Stimulated activated effector memory CD8-positive, alpha-beta T cell treated with anti-CD3 and anti-CD28 coated beads, Interleukin-12 subunit alpha, Interleukin-12 subunit beta, amount 100 ng/mL, for 72 hours (primary cell): ENCODE measurements at regions not wholly inside any gene's neighbourhood (a gene's known extent, or its start where the extent isn't known, plus 50 kb on each side); places are given as distances from the start of the nearest gene placed in this dataset.

Experiments used
- ATAC-seq: fragments of 150-1000 bp; cut with Tn5 transposase; 2 replicates; pipeline ENCODE4 v1.10.0; 2021
- DNase-seq, 2 donors: peaks; one replicate each; pipeline ENCODE4 v3.0.0; 2021 to 2022; ENCODE audit warnings: low spot score in 2 of 2
- H3K27ac Mint-ChIP-seq: one replicate; pipeline ENCODE4 v1.8.0; 2022; ENCODE audit warnings: mild to moderate bottlenecking, mixed read lengths
- H3K36me3 Mint-ChIP-seq: one replicate; pipeline ENCODE4 v1.8.0; 2022; ENCODE audit warnings: mild to moderate bottlenecking, mixed read lengths
- H3K4me1 Mint-ChIP-seq: one replicate; pipeline ENCODE4 v1.8.0; 2022; ENCODE audit warnings: mixed read lengths
- H3K4me3 Mint-ChIP-seq: one replicate; pipeline ENCODE4 v1.8.0; 2022; ENCODE audit warnings: mild to moderate bottlenecking, mixed read lengths
- H3K9me3 Mint-ChIP-seq: one replicate; pipeline ENCODE4 v1.8.0; 2022; ENCODE audit warnings: mixed read lengths

DNA sequence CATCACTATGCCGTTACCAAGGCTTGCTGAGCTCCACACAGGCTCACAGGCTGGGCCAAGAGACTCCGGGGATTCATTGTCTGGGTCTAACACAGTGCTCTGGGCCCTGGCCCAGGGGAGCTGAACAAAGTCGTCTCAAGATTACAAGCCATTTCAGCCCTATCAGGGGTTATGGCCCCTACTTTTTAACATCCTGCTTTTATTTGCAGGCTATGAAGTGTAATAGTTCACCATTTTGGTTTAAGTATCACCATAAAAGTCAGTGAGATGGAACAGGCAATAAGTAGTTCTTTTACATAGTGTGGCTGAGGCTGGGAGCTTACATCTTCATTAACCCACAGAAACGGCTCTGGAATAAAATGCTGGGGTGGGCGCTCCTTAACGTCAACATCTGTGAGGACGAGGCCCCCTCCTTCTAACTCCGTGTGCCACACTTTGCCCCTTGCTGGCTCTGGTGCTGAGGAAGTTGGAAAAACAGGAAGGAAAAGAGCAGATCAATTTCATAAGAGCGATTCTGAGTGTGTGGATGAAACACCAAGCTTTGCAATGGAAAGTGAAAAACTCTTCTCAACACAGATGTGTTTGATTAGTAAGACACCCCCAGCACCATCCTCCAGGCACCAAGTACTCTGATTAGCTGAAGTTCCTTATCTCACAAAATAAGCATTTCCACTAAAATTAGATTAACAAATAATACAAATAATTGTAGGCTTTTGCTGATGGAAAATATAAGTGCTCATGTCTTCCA, 447.3 kb downstream of the MAFB start:
- no peaks in the 10 kb centered on the region for H3K4me1 Mint-ChIP-seq

DNA sequence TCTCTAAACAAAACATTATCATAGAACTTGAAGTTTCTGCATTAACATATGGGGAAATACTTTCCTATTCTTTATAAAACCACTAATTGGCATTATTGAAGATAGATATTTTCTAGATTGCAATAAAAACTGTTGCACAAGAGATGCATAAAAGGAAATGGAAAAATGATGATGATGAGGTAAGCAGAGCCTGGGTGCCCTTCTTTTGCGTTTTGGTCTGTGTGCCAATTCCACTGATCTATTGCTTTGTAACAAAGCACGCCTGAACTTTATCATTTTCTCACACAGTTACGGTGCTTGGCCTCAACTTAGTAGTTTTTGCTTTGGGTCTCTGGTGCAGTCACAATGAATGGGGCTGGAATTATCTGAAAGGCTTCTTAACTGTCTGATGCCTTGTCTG, 450.5 kb downstream of the MAFB start:
- H3K27ac Mint-ChIP-seq, result no peak overlapping the region
- no peaks in the 10 kb centered on the region for H3K9me3 Mint-ChIP-seq
- H3K4me3 Mint-ChIP-seq, result no peak overlapping the region
- no peaks in the 10 kb centered on the region for H3K36me3 Mint-ChIP-seq
- no peaks in the 10 kb centered on the region for H3K4me1 Mint-ChIP-seq
- DNase-seq (no peak), ATAC-seq (no peak)

More for the DNA sequence above, 447.3 kb downstream of the MAFB start:
- Mint-ChIP-seq H3K27ac (no peak overlapping the region), H3K36me3 (no peaks in the 10 kb centered on the region), H3K4me3 (no peak overlapping the region), H3K9me3 (no peaks in the 10 kb centered on the region)
- no peak for DNase-seq
- ATAC-seq, result no peak

DNA sequence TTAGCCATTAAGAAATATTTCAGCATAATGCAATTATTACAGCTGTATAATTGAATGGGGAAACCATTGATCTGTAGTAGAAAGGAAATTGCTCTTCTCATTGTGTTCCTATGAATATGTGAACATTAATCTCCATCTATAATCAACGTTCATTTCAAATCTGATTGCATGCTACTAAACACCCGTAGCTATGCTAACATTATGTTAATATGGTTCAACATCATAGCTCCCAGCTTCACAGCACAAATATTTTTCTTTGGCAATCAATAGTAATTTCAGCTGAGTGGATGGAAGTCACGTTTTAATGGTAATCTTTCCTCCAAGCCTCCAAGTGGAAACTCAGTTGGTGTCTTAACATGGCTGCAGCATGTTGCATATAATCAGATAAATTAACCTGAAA, 454.4 kb downstream of the MAFB start:
- DNase-seq (no peak), ATAC-seq (no peak)
- no peaks in the 10 kb centered on the region for H3K9me3 Mint-ChIP-seq
- H3K27ac Mint-ChIP-seq, result no peak overlapping the region
- no peaks in the 10 kb centered on the region for H3K36me3 Mint-ChIP-seq
- H3K4me1 Mint-ChIP-seq, result no peaks in the 10 kb centered on the region
- H3K4me3 Mint-ChIP-seq, result no peak overlapping the region

DNA sequence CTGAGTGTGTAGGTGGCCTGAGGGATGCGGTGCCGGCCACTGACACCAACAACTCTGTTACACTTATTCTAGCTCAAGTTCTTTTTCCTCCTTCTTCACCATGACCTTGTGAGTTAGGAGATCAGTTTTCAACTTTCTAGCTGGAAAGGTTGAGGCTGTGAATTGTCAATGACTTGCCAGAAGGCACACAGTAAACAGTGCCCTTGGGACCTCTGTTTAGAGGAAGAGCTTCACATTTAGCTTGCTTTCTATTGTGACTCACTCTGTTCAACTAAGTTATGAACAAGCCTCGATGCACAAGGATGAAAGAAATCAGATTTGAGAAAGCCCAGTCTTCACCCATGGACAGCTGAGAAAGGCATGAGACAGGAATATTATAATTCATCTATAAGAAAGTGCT, 455.6 kb downstream of the MAFB start:
- Mint-ChIP-seq H3K36me3 (no peaks in the 10 kb centered on the region), H3K27ac (no peak overlapping the region), H3K4me3 (no peak overlapping the region), H3K4me1 (no peaks in the 10 kb centered on the region), H3K9me3 (no peaks in the 10 kb centered on the region)
- no peak for DNase-seq
- no peak for ATAC-seq

DNA sequence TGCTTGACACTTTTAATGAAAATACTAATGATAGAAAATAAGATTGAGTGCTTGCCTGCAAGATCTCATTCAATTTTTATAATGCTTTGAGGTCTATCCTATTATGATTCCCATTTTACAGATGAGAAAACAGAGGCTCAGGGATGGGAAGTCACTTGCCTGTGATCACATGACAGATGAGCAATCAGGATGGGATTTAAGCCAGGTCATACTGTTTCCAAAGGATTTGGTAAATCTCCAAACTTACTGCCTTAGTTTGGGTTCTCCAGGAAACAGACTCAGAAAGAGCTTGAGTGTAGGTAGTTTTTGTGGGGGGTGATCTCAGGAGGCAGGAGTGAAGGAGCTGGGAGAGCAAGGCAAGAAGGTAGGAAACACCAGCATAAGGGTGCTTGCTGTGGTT, 456.3 kb downstream of the MAFB start:
- no peak overlapping the region for H3K27ac Mint-ChIP-seq
- ATAC-seq (no peak), DNase-seq (no peak)
- H3K4me1 Mint-ChIP-seq, result no peaks in the 10 kb centered on the region
- H3K9me3 Mint-ChIP-seq, result no peaks in the 10 kb centered on the region
- no peak overlapping the region for H3K4me3 Mint-ChIP-seq
- no peaks in the 10 kb centered on the region for H3K36me3 Mint-ChIP-seq

DNA sequence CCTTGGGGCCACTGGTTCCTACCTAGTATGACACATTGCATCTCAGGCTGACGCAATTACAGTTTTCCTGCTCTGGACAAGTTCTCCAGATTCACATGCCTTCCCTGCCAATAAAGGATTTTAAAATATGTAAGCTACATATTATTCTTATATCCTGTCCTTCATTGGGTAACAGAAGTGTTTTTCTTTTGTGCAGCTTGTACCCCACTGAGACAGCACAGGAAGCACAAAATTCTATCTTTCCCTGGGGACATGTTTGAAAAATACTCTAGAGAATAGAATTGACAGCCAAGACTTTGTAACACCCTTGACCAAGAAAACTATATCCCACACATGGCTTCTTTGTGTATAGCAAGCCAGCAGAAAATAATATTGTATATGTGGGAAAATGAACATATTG, 456.8 kb downstream of the MAFB start:
- ATAC-seq, result no peak
- Mint-ChIP-seq H3K36me3 (no peaks in the 10 kb centered on the region), H3K4me1 (no peaks in the 10 kb centered on the region), H3K9me3 (no peaks in the 10 kb centered on the region), H3K4me3 (no peak overlapping the region), H3K27ac (no peak overlapping the region)
- DNase-seq, result no peak

DNA sequence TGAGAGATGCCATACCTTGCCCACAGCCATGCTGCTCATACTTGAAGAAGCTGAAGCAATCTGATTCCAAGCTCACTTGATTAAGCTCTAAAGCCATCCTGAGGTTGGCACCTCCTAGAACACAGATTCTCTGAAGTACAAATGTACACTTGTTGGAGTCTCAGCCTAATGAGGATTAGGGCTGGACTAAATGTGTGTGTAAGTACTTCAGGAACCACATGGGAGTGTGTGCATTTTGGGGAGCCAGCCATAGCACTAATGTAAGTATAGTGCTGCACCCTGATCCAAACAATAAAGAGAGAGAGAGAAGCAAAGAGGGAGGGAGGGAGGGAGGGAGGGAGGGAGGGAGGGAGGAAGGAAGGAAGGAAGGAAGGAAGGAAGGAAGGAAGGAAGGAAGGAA, 458.6 kb downstream of the MAFB start:
- Mint-ChIP-seq H3K4me1 (no peaks in the 10 kb centered on the region), H3K9me3 (no peaks in the 10 kb centered on the region), H3K27ac (no peak overlapping the region), H3K36me3 (no peaks in the 10 kb centered on the region), H3K4me3 (no peak overlapping the region)
- no peak for DNase-seq
- no peak for ATAC-seq

DNA sequence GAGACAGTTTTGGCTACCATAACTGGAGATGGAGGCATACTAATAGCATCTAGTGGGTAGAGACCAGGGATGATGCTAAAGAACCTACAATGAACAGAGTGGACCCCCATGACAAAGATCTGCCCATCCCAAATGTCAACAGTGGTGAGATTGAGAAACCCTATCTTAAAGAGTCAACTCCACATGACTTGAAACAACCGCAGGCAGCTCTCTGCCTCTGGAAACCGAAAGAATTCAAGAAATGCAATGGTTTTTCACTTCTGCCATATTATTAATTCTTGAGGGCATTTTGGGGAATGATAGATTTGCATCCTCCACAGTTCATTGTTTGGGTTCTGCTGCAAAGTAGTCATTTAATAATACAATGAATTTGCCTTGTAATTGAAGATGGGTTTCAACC, 463.4 kb downstream of the MAFB start:
- no peak for DNase-seq
- Mint-ChIP-seq H3K4me1 (no peaks in the 10 kb centered on the region), H3K36me3 (no peaks in the 10 kb centered on the region), H3K9me3 (no peaks in the 10 kb centered on the region), H3K27ac (no peak overlapping the region), H3K4me3 (no peak overlapping the region)
- ATAC-seq, result no peak

DNA sequence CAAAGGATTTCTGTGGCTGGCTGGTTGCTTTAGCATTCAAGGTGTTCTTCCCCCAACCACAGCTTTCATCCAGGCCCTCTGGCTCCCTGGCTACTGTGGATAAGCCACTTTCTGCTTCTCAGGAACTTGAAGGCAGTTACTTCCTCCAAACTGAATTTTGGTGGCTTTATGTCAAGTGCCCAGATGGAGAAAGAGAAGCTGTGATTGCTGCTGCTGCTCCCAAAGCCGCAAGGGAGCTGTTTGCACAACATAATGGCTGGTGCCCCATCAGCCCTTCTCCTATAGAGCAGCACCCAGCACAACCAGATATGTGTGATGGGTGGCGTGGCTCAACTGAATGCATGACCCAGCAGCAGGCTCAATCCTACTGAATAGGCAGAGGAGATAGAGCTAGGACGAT, 465.2 kb downstream of the MAFB start:
- no peak for DNase-seq
- H3K4me3 Mint-ChIP-seq, result no peak overlapping the region
- H3K4me1 Mint-ChIP-seq, result no peaks in the 10 kb centered on the region
- no peaks in the 10 kb centered on the region for H3K9me3 Mint-ChIP-seq
- no peaks in the 10 kb centered on the region for H3K36me3 Mint-ChIP-seq
- no peak for ATAC-seq
- H3K27ac Mint-ChIP-seq, result no peak overlapping the region

DNA sequence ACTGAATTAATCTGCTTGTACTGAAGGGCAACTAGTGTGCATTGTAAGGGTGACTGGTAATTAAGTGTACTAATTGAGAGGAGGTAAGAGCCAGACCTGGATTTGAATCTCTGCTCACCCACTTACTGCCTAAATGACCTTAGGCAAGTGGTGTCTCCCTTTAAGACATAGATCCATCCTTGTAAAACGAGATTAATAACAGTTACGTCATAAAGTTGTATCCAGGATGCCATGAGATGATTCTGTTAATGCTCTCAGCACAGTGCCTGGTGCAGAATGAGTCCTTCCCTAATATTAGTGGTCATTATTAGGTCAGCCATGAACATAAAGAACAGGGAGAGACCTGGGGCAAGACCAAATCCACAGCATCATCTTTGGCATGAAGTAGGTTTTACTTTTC, 470.1 kb downstream of the MAFB start:
- no peak overlapping the region for H3K27ac Mint-ChIP-seq
- peaks cover 6% of the 10 kb centered on the region for H3K9me3 Mint-ChIP-seq
- H3K4me3 Mint-ChIP-seq, result no peak overlapping the region
- DNase-seq (no peak), ATAC-seq (no peak)
- H3K36me3 Mint-ChIP-seq, result no peaks in the 10 kb centered on the region
- no peaks in the 10 kb centered on the region for H3K4me1 Mint-ChIP-seq

DNA sequence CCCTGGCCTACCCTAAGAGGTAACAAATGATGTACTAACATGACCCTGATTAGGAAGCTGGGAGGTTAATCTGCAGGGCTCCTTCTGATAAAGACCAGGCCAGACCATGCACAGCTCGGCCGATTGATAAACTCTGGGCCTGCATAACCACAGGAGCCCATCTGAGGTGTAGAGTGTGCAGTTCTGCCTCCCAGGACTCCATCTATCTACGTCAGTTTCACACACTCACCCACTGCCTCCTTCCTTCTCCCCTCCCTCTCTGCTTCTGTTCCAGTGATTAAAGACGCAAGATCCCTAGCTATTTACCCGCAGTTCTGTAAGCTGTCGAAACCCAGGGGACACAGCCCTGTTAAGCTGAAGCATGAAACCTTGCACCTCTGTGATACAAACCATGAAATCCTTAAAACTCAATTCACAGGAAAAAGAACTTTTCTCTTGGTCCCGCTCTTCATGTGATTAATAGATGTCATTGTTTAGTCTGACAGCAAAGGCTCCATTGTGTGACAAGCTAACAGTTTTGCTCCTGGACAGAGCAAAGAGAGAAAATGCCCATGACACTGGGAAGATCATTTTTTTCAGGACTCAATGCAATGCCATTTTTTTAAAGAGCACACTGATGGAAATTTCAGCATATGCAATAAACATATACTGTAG, 470.6 kb downstream of the MAFB start:
- Mint-ChIP-seq H3K36me3 (no peaks in the 10 kb centered on the region), H3K27ac (no peak overlapping the region), H3K4me1 (no peaks in the 10 kb centered on the region), H3K9me3 (peaks cover 6% of the 10 kb centered on the region), H3K4me3 (no peak overlapping the region)
- ATAC-seq, result no peak
- no peak for DNase-seq

DNA sequence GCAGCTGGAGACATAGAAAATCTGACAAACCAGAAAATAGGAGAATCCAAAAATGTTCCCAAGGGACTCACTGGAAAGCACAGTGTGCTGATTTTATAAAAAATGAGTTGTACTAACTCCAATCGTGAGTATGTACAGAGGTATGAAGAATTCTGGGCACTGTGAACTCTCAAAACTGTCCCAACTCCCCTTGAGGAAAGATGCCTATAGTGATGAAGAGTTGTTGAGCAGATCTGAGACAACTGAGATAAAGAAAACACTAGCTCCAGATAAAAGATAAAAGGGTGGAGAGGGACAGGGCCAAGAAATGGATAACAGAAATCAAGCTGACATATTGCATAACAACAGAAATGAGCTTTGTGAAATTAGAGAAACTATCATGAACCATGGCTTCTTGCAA, 481.4 kb downstream of the MAFB start:
- ATAC-seq (no peak), DNase-seq (no peak)
- no peaks in the 10 kb centered on the region for H3K36me3 Mint-ChIP-seq
- H3K27ac Mint-ChIP-seq, result no peak overlapping the region
- peaks cover 5% of the 10 kb centered on the region for H3K9me3 Mint-ChIP-seq
- H3K4me1 Mint-ChIP-seq, result no peaks in the 10 kb centered on the region
- no peak overlapping the region for H3K4me3 Mint-ChIP-seq

DNA sequence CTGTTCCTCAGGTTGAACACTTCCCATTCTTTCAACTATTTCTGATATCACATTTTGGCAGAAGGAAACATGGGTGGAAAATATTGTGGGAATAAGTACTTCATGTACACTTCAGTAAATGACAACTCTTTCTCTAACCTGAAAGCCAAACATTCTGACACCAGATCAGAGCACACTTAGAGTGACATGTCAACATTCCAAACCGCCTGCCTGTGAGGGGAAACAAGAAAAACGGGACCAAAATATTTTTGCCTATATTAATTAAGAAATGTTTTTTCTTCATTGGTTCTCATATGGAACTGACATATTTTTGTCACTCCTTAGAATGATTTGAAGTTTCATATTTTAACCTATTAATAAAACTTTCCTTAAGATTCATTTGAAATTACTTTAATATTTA, 483.1 kb downstream of the MAFB start:
- Mint-ChIP-seq H3K4me3 (no peak overlapping the region), H3K4me1 (no peaks in the 10 kb centered on the region), H3K9me3 (peaks cover 5% of the 10 kb centered on the region), H3K36me3 (no peaks in the 10 kb centered on the region), H3K27ac (no peak overlapping the region)
- ATAC-seq, result no peak
- no peak for DNase-seq

DNA sequence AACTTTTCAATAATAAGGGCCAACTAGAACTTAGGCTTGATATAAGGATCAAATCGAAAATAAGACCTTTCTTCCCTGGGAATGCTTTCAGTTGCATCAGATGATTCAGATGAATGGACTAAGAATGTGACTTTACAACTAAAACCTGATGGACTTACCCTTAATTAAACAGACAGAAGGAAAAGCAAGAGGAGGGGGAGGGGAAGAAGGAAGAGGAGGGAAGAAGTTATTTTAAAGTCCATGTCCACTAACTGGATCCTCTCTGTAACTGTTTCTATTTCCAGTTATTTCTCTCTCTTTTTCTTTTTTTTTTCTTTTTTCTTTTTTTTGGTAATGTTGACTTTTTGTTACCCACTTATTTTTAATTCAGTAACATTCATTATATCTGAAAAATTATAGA, 486.0 kb downstream of the MAFB start:
- Mint-ChIP-seq H3K36me3 (no peaks in the 10 kb centered on the region), H3K4me3 (no peak overlapping the region), H3K27ac (no peak overlapping the region), H3K9me3 (peaks cover 3% of the 10 kb centered on the region), H3K4me1 (no peaks in the 10 kb centered on the region)
- no peak for ATAC-seq
- DNase-seq, result no peak

DNA sequence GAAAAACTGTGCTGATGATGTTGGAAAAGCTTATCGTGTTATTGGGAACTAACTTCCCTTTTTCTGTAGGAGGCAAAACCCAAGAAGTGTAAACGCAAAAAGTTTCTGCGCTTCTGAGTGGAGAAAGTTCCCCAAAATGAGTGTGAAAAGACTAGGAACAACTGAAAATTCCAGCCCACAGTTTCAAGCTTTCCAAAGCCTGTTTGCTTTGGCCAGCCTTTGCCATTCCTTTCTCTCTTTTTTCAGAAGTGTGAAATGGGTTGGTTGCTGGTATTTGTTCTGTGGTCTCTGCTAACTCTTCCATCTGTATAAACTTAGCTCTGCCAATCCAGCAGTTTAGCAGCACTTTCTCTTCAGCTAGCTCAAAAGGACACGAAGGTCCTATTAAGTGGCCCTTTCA, 491.3 kb downstream of the MAFB start:
- ATAC-seq (no peak), DNase-seq (no peak)
- Mint-ChIP-seq H3K4me3 (no peak overlapping the region), H3K36me3 (no peaks in the 10 kb centered on the region), H3K27ac (no peak overlapping the region), H3K4me1 (no peaks in the 10 kb centered on the region), H3K9me3 (no peaks in the 10 kb centered on the region)

DNA sequence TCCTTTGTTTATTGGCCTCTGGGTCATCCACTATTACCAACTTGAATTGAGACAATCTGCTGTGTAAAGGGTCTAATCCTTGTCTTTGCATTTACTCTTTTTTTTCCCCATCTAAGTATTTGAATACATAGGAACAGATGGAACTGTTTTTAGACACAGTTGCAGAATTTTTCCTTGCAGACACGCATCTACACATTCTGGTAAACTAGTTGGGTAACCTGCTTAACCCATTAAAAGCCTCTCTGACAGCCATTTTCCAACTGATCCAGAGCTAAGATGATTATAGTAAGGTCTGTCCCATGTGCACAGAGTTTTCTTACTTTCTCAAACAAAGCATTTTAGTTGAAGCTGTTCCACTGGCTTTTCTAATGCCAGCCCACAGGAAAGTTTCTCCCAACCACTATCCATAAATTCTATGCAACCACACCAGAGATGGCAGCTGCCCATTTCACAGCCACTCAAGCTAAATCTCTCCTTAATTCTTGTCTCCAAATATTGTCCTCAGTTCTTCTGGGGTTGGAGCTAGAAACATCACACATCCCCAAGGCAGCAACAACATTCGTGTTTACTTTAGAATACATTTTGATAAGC, 492.1 kb downstream of the MAFB start:
- Mint-ChIP-seq H3K9me3 (no peaks in the 10 kb centered on the region), H3K36me3 (no peaks in the 10 kb centered on the region), H3K27ac (no peak overlapping the region), H3K4me3 (no peak overlapping the region), H3K4me1 (no peaks in the 10 kb centered on the region)
- DNase-seq (no peak), ATAC-seq (no peak)
